Right hindlimb (tissue), 1 donor: ENCODE measurements at regions not wholly inside any gene's neighbourhood (a gene's known extent, or its start where the extent isn't known, plus 50 kb on each side); places are given as distances from the start of the nearest gene placed in this dataset.
"Not testable (repeated sequence)": the region's sequence is repeated elsewhere in the genome, so short reads cannot be mapped to it uniquely, and the experiment has no call there.

Experiments
- DNase-seq: peaks from one replicate; pipeline ENCODE4 v3.0.0-alpha.2; 2018

GRCh38 chr10:128568041-128568440, 441.8 kb upstream of the MKI67 start:
- no peak for DNase-seq

- no peak for DNase-seq
Measured at GRCh38 chr10:128568491-128568890, 442.3 kb upstream of the MKI67 start.

GRCh38 chr10:128568990-128569945, 443.0 kb upstream of the MKI67 start:
- peak; percentile 78 for DNase-seq

- DNase-seq, result peak; percentile 46
Measured at GRCh38 chr10:128570319-128570995, 444.2 kb upstream of the MKI67 start.

- DNase-seq, result no peak
Measured at GRCh38 chr10:128571071-128571470, 444.8 kb upstream of the MKI67 start.

GRCh38 chr10:128571745-128572144, 445.5 kb upstream of the MKI67 start:
- no peak for DNase-seq

- no peak for DNase-seq
Measured at GRCh38 chr10:128572696-128573095, 446.5 kb upstream of the MKI67 start.

- DNase-seq, result peak; percentile 32
Measured at GRCh38 chr10:128573281-128573845, 447.1 kb upstream of the MKI67 start.

GRCh38 chr10:128573986-128574385, 447.8 kb upstream of the MKI67 start:
- DNase-seq, result no peak

- DNase-seq, result peak; percentile 58
Measured at GRCh38 chr10:128574581-128575210, 448.5 kb upstream of the MKI67 start.

- no peak for DNase-seq
Measured at GRCh38 chr10:128575761-128576160, 449.5 kb upstream of the MKI67 start.

GRCh38 chr10:128576336-128576735, 450.1 kb upstream of the MKI67 start:
- no peak for DNase-seq

- peak; percentile 56 for DNase-seq
Measured at GRCh38 chr10:128576943-128577670, 450.9 kb upstream of the MKI67 start.

GRCh38 chr10:128577958-128578750, 451.9 kb upstream of the MKI67 start:
- DNase-seq, result no peak

- DNase-seq, result no peak
Measured at GRCh38 chr10:128578766-128579165, 452.5 kb upstream of the MKI67 start.

GRCh38 chr10:128579280-128579865, 453.1 kb upstream of the MKI67 start:
- no peak for DNase-seq

GRCh38 chr10:128579901-128580300, 453.7 kb upstream of the MKI67 start:
- DNase-seq, result no peak

GRCh38 chr10:128583125-128583524, 456.9 kb upstream of the MKI67 start:
- not testable (repeated sequence) for DNase-seq

- DNase-seq, result not testable (repeated sequence)
Measured at GRCh38 chr10:128586599-128586998, 460.4 kb upstream of the MKI67 start.

- no peak for DNase-seq
Measured at GRCh38 chr10:128587689-128588088, 461.5 kb upstream of the MKI67 start.

GRCh38 chr10:128588402-128588801, 462.2 kb upstream of the MKI67 start:
- no peak for DNase-seq
